ENCODE measurements at regions not wholly inside any gene's neighbourhood (a gene's known extent, or its start where the extent isn't known, plus 50 kb on each side); places are given as distances from the start of the nearest gene placed in this dataset.

DNA sequence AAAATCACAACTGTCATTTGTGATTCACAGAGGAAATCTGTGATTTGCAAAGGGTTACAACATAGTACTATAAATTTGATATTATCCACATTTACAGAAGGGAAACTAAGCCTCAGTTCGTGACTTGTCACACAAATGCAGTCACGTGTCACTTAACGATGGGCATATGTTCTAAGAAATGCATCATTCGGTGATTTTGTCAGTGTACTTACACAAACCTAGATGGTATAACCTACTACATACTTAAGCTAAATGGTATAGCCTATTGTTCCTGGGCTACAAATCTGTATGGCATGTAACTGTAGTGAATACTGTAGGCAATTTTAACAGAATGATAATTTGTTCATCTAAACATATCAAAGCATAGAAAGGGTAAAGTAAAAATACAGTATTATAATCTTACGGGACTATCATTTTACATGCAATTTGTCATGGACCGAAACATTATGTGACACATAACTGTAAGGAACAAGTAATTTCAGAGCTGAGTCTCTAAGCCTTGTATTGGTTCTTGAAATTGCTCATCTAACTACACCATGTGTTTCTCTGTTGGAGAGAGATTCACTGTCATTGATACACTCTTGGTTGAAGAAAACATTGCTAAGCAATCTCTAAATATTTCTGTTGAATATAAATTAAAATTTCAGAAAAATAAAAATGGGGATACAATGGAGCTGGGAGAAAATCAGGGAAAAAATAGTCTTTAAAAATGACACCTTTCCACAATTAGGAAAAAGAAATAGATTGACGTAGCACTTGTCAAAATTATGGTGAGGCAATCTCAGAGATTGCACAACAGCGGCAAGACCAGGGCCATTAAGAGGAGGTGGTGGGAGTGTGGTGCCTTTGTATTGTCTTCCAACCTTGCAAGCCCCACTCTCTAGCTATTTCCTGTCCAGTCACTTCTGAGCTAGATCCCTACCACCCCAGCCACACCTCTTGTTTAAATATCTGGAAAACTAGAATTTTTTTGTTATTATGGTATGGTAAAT lies 645.8 kb upstream of the TBL1XR1 start:
- TF ChIP-seq, protein P1, sequence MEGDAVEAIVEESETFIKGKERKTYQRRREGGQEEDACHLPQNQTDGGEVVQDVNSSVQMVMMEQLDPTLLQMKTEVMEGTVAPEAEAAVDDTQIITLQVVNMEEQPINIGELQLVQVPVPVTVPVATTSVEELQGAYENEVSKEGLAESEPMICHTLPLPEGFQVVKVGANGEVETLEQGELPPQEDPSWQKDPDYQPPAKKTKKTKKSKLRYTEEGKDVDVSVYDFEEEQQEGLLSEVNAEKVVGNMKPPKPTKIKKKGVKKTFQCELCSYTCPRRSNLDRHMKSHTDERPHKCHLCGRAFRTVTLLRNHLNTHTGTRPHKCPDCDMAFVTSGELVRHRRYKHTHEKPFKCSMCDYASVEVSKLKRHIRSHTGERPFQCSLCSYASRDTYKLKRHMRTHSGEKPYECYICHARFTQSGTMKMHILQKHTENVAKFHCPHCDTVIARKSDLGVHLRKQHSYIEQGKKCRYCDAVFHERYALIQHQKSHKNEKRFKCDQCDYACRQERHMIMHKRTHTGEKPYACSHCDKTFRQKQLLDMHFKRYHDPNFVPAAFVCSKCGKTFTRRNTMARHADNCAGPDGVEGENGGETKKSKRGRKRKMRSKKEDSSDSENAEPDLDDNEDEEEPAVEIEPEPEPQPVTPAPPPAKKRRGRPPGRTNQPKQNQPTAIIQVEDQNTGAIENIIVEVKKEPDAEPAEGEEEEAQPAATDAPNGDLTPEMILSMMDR (IDR thresholded peaks at IDR 0.05): no peak
- TF ChIP-seq POLR2AphosphoS5 (IDR thresholded peaks at IDR 0.05): no peak
